ENCODE measurements at regions not wholly inside any gene's neighbourhood (a gene's known extent, or its start where the extent isn't known, plus 50 kb on each side); places are given as distances from the start of the nearest gene placed in this dataset.

GRCh38 chr9:1285526-1285925 lies 235.4 kb downstream of the DMRT2 start:
- Histone ChIP-seq H3F3A (ENCODE audit: insufficient read depth) (no peaks in the 10 kb centered on the region), H3K27ac (ENCODE audit: low read depth, low read length) (no peak overlapping the region), H3K9ac (ENCODE audit: low read length) (no peak overlapping the region), H3K4me3 (ENCODE audit: insufficient read depth, low read length, poor library complexity, severe bottlenecking) (no peak overlapping the region), H3K27me3 (ENCODE audit: low read length) (no peaks in the 10 kb centered on the region), H3K79me2 (ENCODE audit: insufficient read depth, low read length) (no peaks in the 10 kb centered on the region), H3K9me2 (replicated peaks; ENCODE audit: insufficient read depth, low read length) (no peaks in the 10 kb centered on the region), H4K20me1 (ENCODE audit: low read depth, low read length) (no peaks in the 10 kb centered on the region), H3K36me3 (ENCODE audit: low read length) (no peaks in the 10 kb centered on the region), H3K4me2 (ENCODE audit: low read depth, low read length, poor library complexity, severe bottlenecking) (no peak overlapping the region), H3K9me3 (ENCODE audit: insufficient read depth, low read length) (no peaks in the 10 kb centered on the region), H2AFZ (ENCODE audit: low read depth, low read length, severe bottlenecking) (no peak overlapping the region)
- no peak for TF ChIP-seq CTCF (IDR thresholded peaks at IDR 0.05; ENCODE audit: insufficient read depth, low read length, poor library complexity, severe bottlenecking)
- TF ChIP-seq EZH2phosphoT487 (conservative IDR thresholded peaks at IDR 0.05; ENCODE audit: low read length) = no peak

- H3F3A ChIP-seq (ENCODE audit: insufficient read depth) = no peaks in the 10 kb centered on the region
- H3K79me2 ChIP-seq (ENCODE audit: insufficient read depth, low read length) = no peaks in the 10 kb centered on the region
- H3K27me3 ChIP-seq (ENCODE audit: low read length) = no peaks in the 10 kb centered on the region
- no peak overlapping the region for H3K4me2 ChIP-seq (ENCODE audit: low read depth, low read length, poor library complexity, severe bottlenecking)
- no peaks in the 10 kb centered on the region for H3K9me3 ChIP-seq (ENCODE audit: insufficient read depth, low read length)
- H3K27ac ChIP-seq (ENCODE audit: low read depth, low read length) = no peak overlapping the region
- H3K9ac ChIP-seq (ENCODE audit: low read length) = no peak overlapping the region
- H2AFZ ChIP-seq (ENCODE audit: low read depth, low read length, severe bottlenecking) = no peak overlapping the region
- no peaks in the 10 kb centered on the region for H3K9me2 ChIP-seq (replicated peaks; ENCODE audit: insufficient read depth, low read length)
- no peak overlapping the region for H3K4me3 ChIP-seq (ENCODE audit: insufficient read depth, low read length, poor library complexity, severe bottlenecking)
- H3K36me3 ChIP-seq (ENCODE audit: low read length) = no peaks in the 10 kb centered on the region
- TF ChIP-seq CTCF (IDR thresholded peaks at IDR 0.05; ENCODE audit: insufficient read depth, low read length, poor library complexity, severe bottlenecking) = no peak
- TF ChIP-seq EZH2phosphoT487 (conservative IDR thresholded peaks at IDR 0.05; ENCODE audit: low read length) = no peak
- H4K20me1 ChIP-seq (ENCODE audit: low read depth, low read length) = no peaks in the 10 kb centered on the region
Measured at GRCh38 chr9:1292384-1292783, 242.2 kb downstream of the DMRT2 start.

GRCh38 chr9:1294641-1295258 lies 244.6 kb downstream of the DMRT2 start:
- Histone ChIP-seq H3K4me2 (ENCODE audit: low read depth, low read length, poor library complexity, severe bottlenecking) (no peak overlapping the region), H3K9me2 (replicated peaks; ENCODE audit: insufficient read depth, low read length) (no peaks in the 10 kb centered on the region), H3K4me3 (ENCODE audit: insufficient read depth, low read length, poor library complexity, severe bottlenecking) (no peak overlapping the region), H3F3A (ENCODE audit: insufficient read depth) (no peaks in the 10 kb centered on the region), H3K27me3 (ENCODE audit: low read length) (no peaks in the 10 kb centered on the region), H3K9ac (ENCODE audit: low read length) (no peak overlapping the region), H3K79me2 (ENCODE audit: insufficient read depth, low read length) (no peaks in the 10 kb centered on the region), H3K9me3 (ENCODE audit: insufficient read depth, low read length) (no peaks in the 10 kb centered on the region), H4K20me1 (ENCODE audit: low read depth, low read length) (no peaks in the 10 kb centered on the region), H3K27ac (ENCODE audit: low read depth, low read length) (no peak overlapping the region), H2AFZ (ENCODE audit: low read depth, low read length, severe bottlenecking) (no peak overlapping the region), H3K36me3 (ENCODE audit: low read length) (no peaks in the 10 kb centered on the region)
- TF ChIP-seq EZH2phosphoT487 (conservative IDR thresholded peaks at IDR 0.05; ENCODE audit: low read length) = no peak
- no peak for TF ChIP-seq CTCF (IDR thresholded peaks at IDR 0.05; ENCODE audit: insufficient read depth, low read length, poor library complexity, severe bottlenecking)
